Suprapubic skin (tissue), 4 donors: ENCODE measurements at regions not wholly inside any gene's neighbourhood (a gene's known extent, or its start where the extent isn't known, plus 50 kb on each side); places are given as distances from the start of the nearest gene placed in this dataset.

Experiments used
- POLR2A ChIP-seq, 2 donors: fragments of 450-650 bp; IDR thresholded peaks; one replicate each; pipeline ENCODE4 v1.6.1; 2017; ENCODE audit warnings: antibody characterized with exemption in 2 of 2, mild to moderate bottlenecking in 2 of 2, moderate library complexity in 2 of 2
- POLR2AphosphoS5 ChIP-seq, 3 donors: sonication (generic); formaldehyde crosslinking; IDR thresholded peaks; one replicate each; pipeline ENCODE4 v1.6.1; 2017; ENCODE audit warnings: antibody characterized with exemption in 3 of 3
- TF ChIP-seq, protein P1 (sequence below), 2 donors: fragments of 200-600 bp in 1 of 2; fragments of 450-650 bp in 1 of 2; sonication (generic) in 1 of 2; IDR thresholded peaks; one replicate each; pipeline ENCODE4 v1.5.1; 2016 to 2019; ENCODE audit warnings: antibody characterized with exemption in 2 of 2, mild to moderate bottlenecking in 1 of 2, moderate library complexity in 1 of 2

DNA sequence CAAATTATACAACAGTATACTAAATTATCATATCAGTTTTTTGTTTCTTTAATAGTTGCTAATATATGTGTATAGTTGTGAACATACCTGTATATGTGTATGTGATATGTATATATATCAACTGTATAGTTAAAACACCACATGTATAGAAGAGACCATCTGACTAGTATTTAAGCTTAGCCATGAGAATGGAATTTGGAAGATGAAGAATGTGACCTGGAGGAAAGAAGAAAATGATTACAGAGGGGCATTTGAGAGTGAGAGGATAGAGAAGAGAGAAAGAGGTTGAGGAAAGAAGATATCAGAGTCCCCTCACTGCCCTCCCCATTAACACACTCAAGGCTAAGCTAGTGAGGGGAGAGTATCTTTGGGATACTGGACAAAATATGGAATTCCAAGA, 335.9 kb downstream of the BCKDHB start:
- TF ChIP-seq, protein P1, sequence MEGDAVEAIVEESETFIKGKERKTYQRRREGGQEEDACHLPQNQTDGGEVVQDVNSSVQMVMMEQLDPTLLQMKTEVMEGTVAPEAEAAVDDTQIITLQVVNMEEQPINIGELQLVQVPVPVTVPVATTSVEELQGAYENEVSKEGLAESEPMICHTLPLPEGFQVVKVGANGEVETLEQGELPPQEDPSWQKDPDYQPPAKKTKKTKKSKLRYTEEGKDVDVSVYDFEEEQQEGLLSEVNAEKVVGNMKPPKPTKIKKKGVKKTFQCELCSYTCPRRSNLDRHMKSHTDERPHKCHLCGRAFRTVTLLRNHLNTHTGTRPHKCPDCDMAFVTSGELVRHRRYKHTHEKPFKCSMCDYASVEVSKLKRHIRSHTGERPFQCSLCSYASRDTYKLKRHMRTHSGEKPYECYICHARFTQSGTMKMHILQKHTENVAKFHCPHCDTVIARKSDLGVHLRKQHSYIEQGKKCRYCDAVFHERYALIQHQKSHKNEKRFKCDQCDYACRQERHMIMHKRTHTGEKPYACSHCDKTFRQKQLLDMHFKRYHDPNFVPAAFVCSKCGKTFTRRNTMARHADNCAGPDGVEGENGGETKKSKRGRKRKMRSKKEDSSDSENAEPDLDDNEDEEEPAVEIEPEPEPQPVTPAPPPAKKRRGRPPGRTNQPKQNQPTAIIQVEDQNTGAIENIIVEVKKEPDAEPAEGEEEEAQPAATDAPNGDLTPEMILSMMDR (IDR thresholded peaks at IDR 0.05), result no peak
- TF ChIP-seq POLR2A (IDR thresholded peaks at IDR 0.05) (no peak), POLR2AphosphoS5 (IDR thresholded peaks at IDR 0.05) (no peak)
